DOHH2 (cell line): ENCODE measurements at regions not wholly inside any gene's neighbourhood (a gene's known extent, or its start where the extent isn't known, plus 50 kb on each side); places are given as distances from the start of the nearest gene placed in this dataset.

Experiments used
- H3F3A ChIP-seq: fragments of 200-600 bp; sonication (generic), shearing (Covaris generic); 2 replicates; pipeline ENCODE4 v1.6.0; 2016; ENCODE audit warnings: antibody characterized with exemption, mild to moderate bottlenecking; ENCODE audit not compliant: control insufficient read depth, insufficient read depth
- H3K27ac ChIP-seq: fragments of 200-600 bp; sonication (generic); 2 replicates; pipeline ENCODE4 v1.5.1; 2014; ENCODE audit warnings: low read depth, mild to moderate bottlenecking, low read length, moderate library complexity
- H3K27me3 ChIP-seq: fragments of 200-600 bp; sonication (generic); 2 replicates; pipeline ENCODE4 v1.6.1; 2014; ENCODE audit warnings: mild to moderate bottlenecking, low read length, mixed read lengths; ENCODE audit not compliant: control insufficient read depth
- H3K36me3 ChIP-seq: fragments of 200-600 bp; sonication (generic); 2 replicates; pipeline ENCODE4 v1.6.1; 2014; ENCODE audit warnings: mild to moderate bottlenecking, low read length, moderate library complexity, mixed read lengths; ENCODE audit not compliant: control insufficient read depth
- H3K4me1 ChIP-seq: fragments of 200-600 bp; sonication (generic); 2 replicates; pipeline ENCODE4 v1.6.1; 2014; ENCODE audit warnings: mild to moderate bottlenecking, low read length, mixed read lengths; ENCODE audit not compliant: control insufficient read depth
- H3K4me2 ChIP-seq: fragments of 200-600 bp; sonication (generic); 2 replicates; pipeline ENCODE4 v1.6.0; 2014; ENCODE audit warnings: mild to moderate bottlenecking, low read length, moderate library complexity
- H3K4me3 ChIP-seq: fragments of 200-600 bp; sonication (generic); 2 replicates; pipeline ENCODE4 v1.5.1; 2014; ENCODE audit warnings: mild to moderate bottlenecking, low read length, mixed read lengths
- H3K79me2 ChIP-seq: fragments of 200-600 bp; sonication (generic); 2 replicates; pipeline ENCODE4 v1.6.1; 2014; ENCODE audit warnings: mild to moderate bottlenecking, low read length, mixed read lengths; ENCODE audit not compliant: control insufficient read depth
- H3K9me2 ChIP-seq: fragments of 200-600 bp; sonication (generic); replicated peaks from 2 replicates; pipeline ENCODE4 v1.6.1; 2014; ENCODE audit warnings: mild to moderate bottlenecking, low read length, mixed read lengths; ENCODE audit not compliant: control insufficient read depth
- H3K9me3 ChIP-seq: fragments of 200-600 bp; sonication (generic); 2 replicates; pipeline ENCODE4 v1.6.1; 2014; ENCODE audit warnings: antibody characterized with exemption, low read length, mixed read lengths; ENCODE audit not compliant: control insufficient read depth, insufficient read depth
- H4K20me1 ChIP-seq: fragments of 200-600 bp; sonication (generic); 2 replicates; pipeline ENCODE4 v1.6.0; 2014; ENCODE audit warnings: low read depth, mild to moderate bottlenecking, antibody characterized with exemption, low read length, moderate library complexity; ENCODE audit not compliant: control insufficient read depth, insufficient read depth
- CTCF ChIP-seq: fragments of 200-600 bp; sonication (generic); IDR thresholded peaks from one replicate; pipeline ENCODE4 v1.5.1; 2014; ENCODE audit warnings: antibody characterized with exemption, mild to moderate bottlenecking, low read depth, low read length; ENCODE audit not compliant: poor library complexity, severe bottlenecking
- EZH2phosphoT487 ChIP-seq: fragments of 200-600 bp; sonication (generic); IDR thresholded peaks from 2 replicates; pipeline ENCODE4 v1.6.1; 2017; ENCODE audit warnings: borderline replicate concordance, mild to moderate bottlenecking, antibody characterized with exemption, low read length, moderate library complexity, mixed read lengths

GRCh38 chr4:11297627-11298026, 131.1 kb downstream of the HS3ST1 start:
- Histone ChIP-seq H3K27ac (no peak overlapping the region), H3K9me3 (no peaks in the 10 kb centered on the region), H3K4me3 (no peak overlapping the region), H3K4me2 (no peak overlapping the region), H3K79me2 (no peaks in the 10 kb centered on the region), H3K27me3 (no peaks in the 10 kb centered on the region), H3K9me2 (no peaks in the 10 kb centered on the region; the same call in 1 of the 2 replicates), H3K36me3 (no peaks in the 10 kb centered on the region), H4K20me1 (no peaks in the 10 kb centered on the region), H3F3A (no peaks in the 10 kb centered on the region), H3K4me1 (no peaks in the 10 kb centered on the region)
- TF ChIP-seq EZH2phosphoT487 (no peak), CTCF (no peak)

DNA sequence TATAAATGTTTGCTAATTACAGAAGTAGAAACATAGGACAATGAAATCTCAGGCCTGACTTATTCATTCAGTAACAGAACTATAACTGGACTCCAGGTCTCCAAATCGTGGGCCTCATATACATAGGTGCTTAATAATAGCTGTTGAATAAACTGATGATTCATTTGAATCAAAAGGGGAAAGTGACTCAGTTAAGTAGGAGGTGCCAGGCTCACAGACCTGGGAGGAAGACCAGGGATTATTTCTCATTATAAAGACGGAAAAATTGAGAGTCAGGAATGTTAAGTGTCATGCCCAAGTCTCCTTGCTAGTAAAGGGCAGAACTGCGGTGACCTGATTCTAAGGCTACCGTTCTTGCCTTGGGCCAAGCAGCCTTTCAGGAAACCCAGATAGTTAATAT, 131.5 kb downstream of the HS3ST1 start:
- Histone ChIP-seq H3K4me2 (no peak overlapping the region), H3K27me3 (no peaks in the 10 kb centered on the region), H3K9me2 (no peaks in the 10 kb centered on the region), H3K79me2 (no peaks in the 10 kb centered on the region), H3K27ac (no peak overlapping the region), H3K4me3 (no peak overlapping the region), H3K9me3 (no peaks in the 10 kb centered on the region), H4K20me1 (no peaks in the 10 kb centered on the region), H3F3A (no peaks in the 10 kb centered on the region), H3K4me1 (no peaks in the 10 kb centered on the region), H3K36me3 (no peaks in the 10 kb centered on the region)
- TF ChIP-seq CTCF = no peak
- TF ChIP-seq EZH2phosphoT487 = no peak

DNA sequence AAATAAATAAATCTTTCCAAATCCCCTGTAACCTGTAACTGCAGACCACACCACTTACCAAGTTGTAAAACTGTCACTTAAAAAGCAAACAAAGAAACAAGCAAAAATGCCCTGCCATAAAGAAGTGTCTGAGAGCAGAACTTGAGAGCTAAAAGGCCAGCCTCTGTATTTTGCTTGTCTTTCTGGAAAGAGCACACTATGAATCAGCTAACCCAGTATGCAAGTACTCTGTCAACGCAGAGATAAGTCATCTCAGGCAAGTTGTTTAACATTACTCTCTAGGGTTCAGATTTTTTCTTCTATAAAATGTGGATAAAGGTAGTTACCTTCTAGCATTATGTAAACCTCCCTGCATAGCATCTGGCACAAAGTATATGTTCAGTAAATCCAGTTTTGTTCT, 134.8 kb downstream of the HS3ST1 start:
- TF ChIP-seq EZH2phosphoT487 (no peak), CTCF (no peak)
- Histone ChIP-seq H3F3A (no peaks in the 10 kb centered on the region), H4K20me1 (no peaks in the 10 kb centered on the region), H3K4me2 (no peak overlapping the region), H3K27ac (no peak overlapping the region), H3K4me3 (no peak overlapping the region), H3K4me1 (no peaks in the 10 kb centered on the region), H3K9me2 (no peaks in the 10 kb centered on the region), H3K36me3 (no peaks in the 10 kb centered on the region), H3K79me2 (no peaks in the 10 kb centered on the region), H3K9me3 (no peaks in the 10 kb centered on the region), H3K27me3 (no peaks in the 10 kb centered on the region)

DNA sequence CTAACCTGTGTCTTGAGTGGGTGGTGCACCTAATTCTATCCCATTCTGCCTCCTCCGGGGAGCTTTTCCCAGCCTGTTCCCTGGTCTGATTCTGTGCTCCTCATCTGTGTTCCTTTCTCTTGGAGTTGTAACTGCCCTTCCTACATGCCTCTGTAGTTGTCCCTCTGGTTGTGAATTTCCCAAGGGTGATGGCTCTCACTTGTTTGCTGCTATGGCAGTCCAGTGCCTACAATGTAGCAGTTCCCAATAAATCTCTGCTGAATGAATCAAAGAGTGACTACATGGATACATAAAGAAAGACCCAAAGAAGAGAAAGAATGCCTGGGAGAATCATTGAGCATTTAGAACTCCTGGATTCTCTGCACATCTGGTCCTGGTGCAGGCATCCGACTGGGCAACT, 141.6 kb downstream of the HS3ST1 start:
- H3F3A ChIP-seq = no peaks in the 10 kb centered on the region
- no peaks in the 10 kb centered on the region for H4K20me1 ChIP-seq
- H3K27me3 ChIP-seq = no peaks in the 10 kb centered on the region
- no peak overlapping the region for H3K27ac ChIP-seq
- H3K4me2 ChIP-seq = peak overlapping the region; percentile 28; the same call in 1 of the 2 replicates
- TF ChIP-seq CTCF = no peak
- TF ChIP-seq EZH2phosphoT487 = no peak
- H3K9me3 ChIP-seq = peaks cover 12% of the 10 kb centered on the region
- H3K36me3 ChIP-seq = no peaks in the 10 kb centered on the region
- H3K4me3 ChIP-seq = no peak overlapping the region
- no peaks in the 10 kb centered on the region for H3K79me2 ChIP-seq
- H3K9me2 ChIP-seq = no peaks in the 10 kb centered on the region
- H3K4me1 ChIP-seq = peaks cover 12% of the 10 kb centered on the region
